Stimulated activated CD8-positive, alpha-beta memory T cell treated with anti-CD3 and anti-CD28 coated beads, Interleukin-7, amount 100 ng/mL, for 1 hour (primary cell): ENCODE measurements at regions not wholly inside any gene's neighbourhood (a gene's known extent, or its start where the extent isn't known, plus 50 kb on each side); places are given as distances from the start of the nearest gene placed in this dataset.
"Not testable (repeated sequence)": the region's sequence is repeated elsewhere in the genome, so short reads cannot be mapped to it uniquely, and the experiment has no call there.

Experiments used
- DNase-seq, 2 donors: peaks; one replicate each; pipeline ENCODE4 v3.0.0-alpha.2; 2020; ENCODE audit warnings: low read depth in 2 of 2

- no peak for DNase-seq
Observed at GRCh38 chr1:59212706-59213105, 84.2 kb upstream of the FGGY start.

DNA sequence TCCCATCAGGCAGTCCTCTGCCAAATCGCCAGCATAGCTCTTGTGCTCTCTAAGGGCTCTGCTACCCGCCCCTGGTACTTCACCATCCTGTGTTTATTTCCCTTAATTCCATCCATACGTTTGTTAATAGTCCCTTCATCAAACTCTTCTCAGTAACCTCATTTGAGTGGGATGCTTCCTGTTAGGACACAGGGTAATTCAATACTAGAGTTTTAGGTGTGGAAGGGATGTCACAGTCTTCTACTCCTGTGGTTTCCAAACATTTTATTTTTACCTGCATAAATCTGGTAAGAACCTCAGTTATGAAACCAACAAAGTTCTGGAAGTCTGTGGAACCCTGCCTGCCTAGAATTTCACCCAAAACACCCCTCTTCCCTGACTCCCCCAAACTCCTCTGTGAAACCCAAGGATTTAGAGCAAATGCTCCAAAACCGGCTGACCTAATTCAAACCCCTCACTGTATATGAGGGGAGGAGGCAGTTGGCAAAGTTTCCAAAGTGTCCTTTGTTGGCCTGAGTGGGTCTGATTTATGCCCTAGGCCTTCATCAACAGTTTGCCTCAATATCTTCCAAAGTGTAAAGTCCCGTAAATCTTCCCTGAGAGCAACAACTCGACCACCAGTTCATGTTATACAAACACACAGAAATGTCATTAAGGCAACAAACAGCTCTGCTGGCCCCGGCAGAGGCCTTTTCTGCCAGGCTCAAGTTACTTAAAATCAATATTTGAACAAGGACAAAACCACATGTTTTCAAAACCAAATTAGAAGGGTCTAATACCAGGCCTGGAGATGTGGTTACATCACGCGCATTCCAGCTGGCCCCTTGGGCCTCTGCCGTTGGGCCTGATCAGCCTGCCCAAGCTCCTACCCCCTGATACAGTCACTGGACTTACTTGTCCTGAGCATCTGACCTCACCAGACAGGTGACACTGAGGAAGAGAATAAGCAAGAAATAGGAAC is 82.4 kb upstream of the FGGY start:
- no peak for DNase-seq

DNA sequence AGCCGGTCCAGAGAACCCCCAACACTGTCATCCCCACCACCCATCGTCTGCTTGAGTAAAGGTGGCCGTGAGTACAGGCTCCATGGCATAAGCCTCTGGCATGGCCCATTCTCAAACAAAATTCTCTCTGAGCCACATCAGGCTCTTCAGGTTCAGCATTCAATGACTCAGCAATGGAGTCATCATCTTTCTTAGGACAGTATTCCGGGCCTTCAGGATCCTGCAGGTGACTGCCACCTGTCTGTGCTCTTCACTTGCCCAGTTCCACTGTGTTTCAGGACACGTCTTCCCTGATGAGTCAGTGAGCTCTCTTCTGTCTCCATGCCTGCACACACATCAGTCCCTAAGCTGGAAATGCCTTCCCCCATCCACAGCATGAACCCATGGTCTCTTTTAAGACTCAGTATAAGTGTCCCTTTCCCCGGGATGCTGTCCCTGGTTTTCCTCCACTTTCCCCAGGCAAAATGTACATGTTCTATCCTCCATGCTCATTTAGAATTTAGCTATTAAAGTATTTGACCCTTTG is 81.1 kb upstream of the FGGY start:
- DNase-seq: no peak

- not testable (repeated sequence) for DNase-seq
Observed at GRCh38 chr1:59217439-59217838, 79.5 kb upstream of the FGGY start.

GRCh38 chr1:59218521-59219236 is 78.2 kb upstream of the FGGY start:
- DNase-seq: no peak

- DNase-seq: no peak
Observed at GRCh38 chr1:59219916-59220315, 77.0 kb upstream of the FGGY start.

DNA sequence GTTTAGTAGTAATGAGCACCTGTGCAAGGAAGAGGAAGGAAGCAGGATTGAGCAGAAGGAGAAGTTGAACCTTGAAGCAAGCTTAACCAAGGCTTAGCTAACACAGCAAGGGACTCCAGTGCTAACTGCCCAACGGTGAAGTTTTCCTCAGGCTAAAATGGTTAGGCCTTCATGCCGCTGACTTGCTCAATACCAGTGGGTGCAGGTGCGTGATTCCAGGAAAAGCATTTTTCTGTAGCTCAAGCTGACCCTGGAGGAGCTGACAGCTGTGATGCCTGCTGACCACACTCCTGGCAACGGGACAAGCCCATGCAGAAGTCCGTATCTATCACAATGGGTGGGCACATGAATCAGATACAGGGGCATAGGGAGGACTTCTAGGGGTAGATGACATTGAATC is 76.5 kb upstream of the FGGY start:
- no peak for DNase-seq

- DNase-seq: no peak
Observed at GRCh38 chr1:59223198-59223597, 73.7 kb upstream of the FGGY start.

- DNase-seq: no peak
Observed at GRCh38 chr1:59223989-59224634, 72.8 kb upstream of the FGGY start.

DNA sequence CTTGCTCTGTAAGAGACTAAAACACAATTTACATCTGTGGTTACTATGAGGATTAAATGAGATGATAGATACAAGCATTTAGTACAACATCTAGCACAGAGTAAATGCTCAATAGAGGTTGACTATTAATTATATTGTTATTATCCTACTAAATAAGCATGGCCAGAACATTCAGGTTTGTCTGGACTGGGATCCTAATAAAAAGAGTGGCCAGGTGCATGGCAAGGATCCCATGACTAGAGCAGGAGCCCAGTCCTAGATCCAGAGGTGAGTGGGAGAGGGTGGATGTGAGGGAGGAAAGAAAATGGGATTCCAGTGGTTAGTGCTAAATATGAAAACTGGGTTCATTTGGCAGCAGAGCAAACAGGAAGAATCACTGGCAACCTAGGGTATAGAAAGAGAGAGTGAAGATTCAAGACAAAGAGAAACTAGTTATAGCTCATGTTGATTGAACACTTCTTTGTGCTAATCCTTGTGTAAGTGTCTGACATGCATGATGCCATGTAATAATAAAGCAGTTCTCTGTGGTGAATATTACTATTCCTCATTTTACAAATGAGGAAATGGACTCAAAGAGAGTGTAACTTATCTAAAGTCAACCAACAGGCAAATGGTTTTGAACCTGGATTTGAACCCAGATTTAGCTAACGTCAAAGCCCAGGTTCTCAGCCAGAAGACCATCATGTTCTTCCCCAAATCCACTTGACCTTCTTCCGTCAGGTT is 71.1 kb upstream of the FGGY start:
- no peak for DNase-seq

DNA sequence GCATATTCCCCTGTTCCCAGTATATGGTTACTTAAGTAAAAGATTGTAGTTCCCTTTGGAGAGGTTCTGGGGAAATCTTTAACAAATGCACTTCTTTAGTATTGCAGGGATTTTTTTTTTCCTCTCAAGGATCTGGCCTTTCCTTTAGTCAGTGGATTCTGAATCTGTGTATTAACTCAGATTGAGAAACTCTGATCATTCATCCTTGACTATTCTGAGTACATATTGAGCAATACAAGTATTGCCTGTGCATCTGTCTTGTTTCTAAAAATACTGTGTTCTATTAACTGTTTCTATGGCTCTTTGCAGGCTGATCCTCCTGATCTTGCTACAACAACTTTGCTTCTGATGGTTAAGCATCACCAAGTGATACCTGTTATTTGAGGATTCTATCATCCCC is 67.8 kb upstream of the FGGY start:
- no peak for DNase-seq

DNA sequence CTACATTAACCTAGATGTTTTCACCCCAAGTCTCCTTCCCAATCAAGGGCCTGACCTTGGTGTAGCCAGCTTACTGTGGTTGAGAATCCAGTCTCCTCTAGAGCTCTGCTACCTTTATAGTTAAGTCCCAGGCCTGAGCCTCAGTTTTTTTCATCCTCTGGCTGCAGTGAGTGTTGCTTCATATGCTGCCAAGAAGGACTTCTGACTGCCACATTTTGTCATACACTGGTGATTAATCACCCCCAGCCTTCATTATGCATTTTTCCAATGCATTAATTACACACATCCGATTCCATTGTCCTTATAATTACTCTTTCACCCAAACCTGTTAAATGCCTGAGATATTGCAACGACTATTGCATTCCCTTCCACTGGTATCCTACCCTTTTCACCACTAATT is 66.3 kb upstream of the FGGY start:
- no peak for DNase-seq

DNA sequence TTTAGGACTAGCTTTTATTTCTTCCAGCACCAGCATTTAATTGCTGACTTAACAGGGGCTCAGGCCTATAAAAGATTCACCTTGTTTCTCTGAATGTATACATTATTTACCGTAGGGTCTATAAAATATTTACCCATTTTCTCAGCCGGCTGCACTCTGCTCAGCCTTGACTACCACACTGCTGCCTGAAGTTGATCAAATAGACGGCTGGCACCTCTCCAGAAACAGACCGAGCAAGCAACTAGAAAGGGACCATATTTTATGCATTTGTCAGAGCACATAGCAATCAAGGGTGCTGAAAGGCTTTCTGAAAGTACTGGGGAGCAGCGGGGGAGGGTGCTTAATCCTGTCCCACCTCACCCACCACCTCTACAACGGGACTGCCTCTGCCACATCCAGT is 64.7 kb upstream of the FGGY start:
- no peak for DNase-seq

- no peak for DNase-seq
Observed at GRCh38 chr1:59233444-59233843, 63.5 kb upstream of the FGGY start.

- no peak for DNase-seq
Observed at GRCh38 chr1:59236721-59237545, 60.0 kb upstream of the FGGY start.

DNA sequence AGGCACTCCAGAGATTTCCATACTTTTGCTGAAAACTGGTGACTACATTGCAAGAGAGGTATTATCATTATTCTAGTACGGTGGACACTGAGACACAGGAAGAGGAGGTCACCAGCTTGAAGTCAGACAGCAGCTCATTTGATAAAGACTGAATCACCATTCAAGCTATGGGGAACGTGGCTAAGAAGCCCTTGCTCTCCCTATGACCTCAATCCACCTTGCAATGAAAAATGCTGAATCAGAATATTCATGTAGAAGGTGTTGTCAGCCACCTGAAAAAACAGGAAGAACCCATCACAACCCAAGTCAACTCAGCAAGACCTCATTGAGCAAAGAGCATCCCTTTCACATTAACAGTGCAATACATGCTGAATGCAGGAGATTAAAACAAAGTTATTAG is 59.0 kb upstream of the FGGY start:
- no peak for DNase-seq

DNA sequence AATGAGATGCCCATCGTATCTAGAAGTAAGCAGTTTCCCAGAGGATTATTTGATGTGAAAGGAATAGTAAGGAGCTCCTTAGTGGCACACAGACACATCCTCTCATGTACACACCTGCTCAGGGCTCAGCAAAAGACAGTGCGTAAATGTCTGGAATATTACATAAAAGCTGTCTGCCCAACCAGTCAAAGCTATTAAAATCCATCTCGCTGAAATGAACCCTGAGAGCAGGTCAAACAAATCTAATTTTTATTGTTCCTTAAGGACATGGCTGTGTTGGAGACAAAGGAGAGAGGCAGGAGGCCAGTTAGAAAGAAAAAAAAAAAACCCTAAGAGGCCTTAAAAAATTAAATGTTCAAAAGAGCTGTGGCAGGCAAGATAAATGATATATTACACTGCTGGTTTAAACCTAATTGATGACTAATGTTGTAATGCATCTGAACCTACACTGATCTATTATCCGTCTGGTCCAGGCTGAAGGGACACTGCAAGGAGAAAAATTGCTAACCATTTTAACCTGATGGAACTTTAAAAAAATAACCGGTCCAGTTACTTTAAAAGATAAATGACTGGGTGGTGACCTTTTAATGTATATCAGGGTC is 58.5 kb upstream of the FGGY start:
- no peak for DNase-seq

- DNase-seq: no peak
Observed at GRCh38 chr1:59238993-59239392, 57.9 kb upstream of the FGGY start.

DNA sequence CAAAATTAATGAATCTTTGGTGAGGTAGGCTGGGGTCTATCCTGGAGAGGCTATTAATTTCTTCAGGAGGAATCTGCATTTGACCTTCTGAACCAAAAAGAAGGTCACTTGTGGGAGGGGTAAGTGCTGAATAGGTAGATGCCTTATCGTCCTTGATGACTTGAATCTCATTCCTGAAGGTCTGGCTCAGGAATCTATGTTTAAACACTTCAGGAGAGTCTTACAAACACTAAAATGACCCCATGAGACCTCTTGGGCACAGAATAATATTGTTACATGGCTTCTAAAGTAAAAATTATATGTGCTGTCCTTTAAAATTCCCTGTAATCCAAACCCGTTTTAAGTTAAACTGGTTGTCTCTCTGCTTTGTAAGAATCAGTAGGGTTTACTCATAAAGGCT is 55.0 kb upstream of the FGGY start:
- DNase-seq: no peak

- DNase-seq: no peak
Observed at GRCh38 chr1:59242370-59242769, 54.5 kb upstream of the FGGY start.
